ENCODE measurements at regions not wholly inside any gene's neighbourhood (a gene's known extent, or its start where the extent isn't known, plus 50 kb on each side); places are given as distances from the start of the nearest gene placed in this dataset.

DNA sequence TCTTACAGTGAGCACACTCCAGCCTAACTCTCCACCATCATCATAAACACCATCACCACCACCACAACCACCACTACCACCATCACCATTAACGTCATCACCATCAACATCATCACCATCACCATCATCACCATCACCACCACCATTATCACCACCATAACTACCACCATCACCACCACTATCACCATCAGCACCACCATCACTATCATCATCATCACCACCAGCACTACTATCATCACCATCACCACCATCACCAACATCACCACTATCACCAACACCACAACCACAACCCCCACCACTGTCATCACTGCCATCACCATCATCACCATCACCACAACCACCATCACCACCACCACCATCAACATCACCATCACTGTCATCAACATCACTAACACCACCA, 279.0 kb upstream of the TCERG1L start:
- no peak for TF ChIP-seq FOS (IDR thresholded peaks at IDR 0.05; ENCODE audit: borderline replicate concordance, insufficient read depth, low read length)
- TF ChIP-seq, protein P1, sequence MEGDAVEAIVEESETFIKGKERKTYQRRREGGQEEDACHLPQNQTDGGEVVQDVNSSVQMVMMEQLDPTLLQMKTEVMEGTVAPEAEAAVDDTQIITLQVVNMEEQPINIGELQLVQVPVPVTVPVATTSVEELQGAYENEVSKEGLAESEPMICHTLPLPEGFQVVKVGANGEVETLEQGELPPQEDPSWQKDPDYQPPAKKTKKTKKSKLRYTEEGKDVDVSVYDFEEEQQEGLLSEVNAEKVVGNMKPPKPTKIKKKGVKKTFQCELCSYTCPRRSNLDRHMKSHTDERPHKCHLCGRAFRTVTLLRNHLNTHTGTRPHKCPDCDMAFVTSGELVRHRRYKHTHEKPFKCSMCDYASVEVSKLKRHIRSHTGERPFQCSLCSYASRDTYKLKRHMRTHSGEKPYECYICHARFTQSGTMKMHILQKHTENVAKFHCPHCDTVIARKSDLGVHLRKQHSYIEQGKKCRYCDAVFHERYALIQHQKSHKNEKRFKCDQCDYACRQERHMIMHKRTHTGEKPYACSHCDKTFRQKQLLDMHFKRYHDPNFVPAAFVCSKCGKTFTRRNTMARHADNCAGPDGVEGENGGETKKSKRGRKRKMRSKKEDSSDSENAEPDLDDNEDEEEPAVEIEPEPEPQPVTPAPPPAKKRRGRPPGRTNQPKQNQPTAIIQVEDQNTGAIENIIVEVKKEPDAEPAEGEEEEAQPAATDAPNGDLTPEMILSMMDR (IDR thresholded peaks at IDR 0.05; ENCODE audit: extremely low read depth in 1 of 2, insufficient read depth in 1 of 2, low read depth in 1 of 2, low read length in 2 of 2), result no peak
- no peak for TF ChIP-seq POLR2AphosphoS5 (IDR thresholded peaks at IDR 0.05; ENCODE audit: insufficient read depth, low read depth, low read length)
- no peak for TF ChIP-seq POLR2A (IDR thresholded peaks at IDR 0.05; ENCODE audit: low read depth, low read length)
